22Rv1 (cell line): ENCODE measurements at regions not wholly inside any gene's neighbourhood (a gene's known extent, or its start where the extent isn't known, plus 50 kb on each side); places are given as distances from the start of the nearest gene placed in this dataset.
"Not testable (repeated sequence)": the region's sequence is repeated elsewhere in the genome, so short reads cannot be mapped to it uniquely, and the experiment has no call there.

Experiments used
- CTCF ChIP-seq: fragments of 450-650 bp; IDR thresholded peaks from 2 replicates; pipeline ENCODE4 v1.5.1; 2017; ENCODE audit warnings: mild to moderate bottlenecking
- ZFX ChIP-seq: fragments of 450-650 bp; IDR thresholded peaks from 2 replicates; pipeline ENCODE4 v1.6.1; 2017; ENCODE audit warnings: antibody characterized with exemption, borderline replicate concordance

DNA sequence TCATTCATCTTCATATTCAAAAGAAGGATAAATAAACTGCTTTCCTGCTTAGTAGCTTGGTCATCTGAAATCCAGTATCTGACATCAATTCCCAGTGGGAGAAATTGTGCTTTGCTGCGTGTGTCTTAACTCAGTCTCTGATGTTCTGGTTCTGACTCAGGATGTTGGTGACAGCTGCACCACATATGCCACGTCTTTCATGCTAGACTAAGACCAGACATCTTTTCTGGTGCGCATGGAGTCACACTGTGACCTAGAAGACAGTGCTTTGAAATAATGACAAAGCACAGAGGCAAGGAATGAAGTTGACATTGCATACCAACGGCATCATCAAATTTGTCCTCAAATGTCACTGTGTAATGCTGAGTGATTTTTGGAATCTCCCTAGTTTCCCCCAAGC is 308.8 kb upstream of the PLGLB1 start:
- TF ChIP-seq CTCF, ZFX: not testable (repeated sequence)
